Loucy (cell line): ENCODE measurements at regions not wholly inside any gene's neighbourhood (a gene's known extent, or its start where the extent isn't known, plus 50 kb on each side); places are given as distances from the start of the nearest gene placed in this dataset.

Experiments used
- EZH2phosphoT487 ChIP-seq: fragments of 200-600 bp; IDR thresholded peaks from 2 replicates; pipeline ENCODE4 v1.6.1; 2018; ENCODE audit warnings: antibody characterized with exemption, mild to moderate bottlenecking, moderate library complexity, borderline replicate concordance
- TF ChIP-seq, protein P1 (sequence below): fragments of 200-600 bp; sonication (generic); conservative IDR thresholded peaks from 2 replicates; pipeline ENCODE4 v1.5.1; 2014; ENCODE audit warnings: mild to moderate bottlenecking, antibody characterized with exemption, low read length

DNA sequence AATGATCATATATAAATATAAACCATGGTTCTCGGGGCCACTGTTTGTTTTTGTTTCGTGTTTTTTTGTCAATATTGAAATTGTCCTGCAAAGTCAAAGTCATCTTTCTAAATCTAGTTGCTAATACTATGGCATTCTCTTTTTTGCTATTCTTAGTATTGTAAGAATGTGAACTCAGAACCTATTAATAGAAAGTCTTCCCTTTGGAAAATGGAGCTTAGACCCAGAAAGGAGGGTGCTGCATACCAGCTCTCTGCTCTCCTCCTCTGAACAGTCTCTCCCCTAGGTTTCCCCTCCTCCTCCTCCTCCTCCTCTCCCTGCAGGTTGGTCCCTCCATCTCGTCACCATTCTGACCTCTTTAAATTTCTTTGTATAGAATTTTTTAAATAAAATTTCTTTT lies 150.4 kb upstream of the CCN2 start:
- TF ChIP-seq, protein P1, sequence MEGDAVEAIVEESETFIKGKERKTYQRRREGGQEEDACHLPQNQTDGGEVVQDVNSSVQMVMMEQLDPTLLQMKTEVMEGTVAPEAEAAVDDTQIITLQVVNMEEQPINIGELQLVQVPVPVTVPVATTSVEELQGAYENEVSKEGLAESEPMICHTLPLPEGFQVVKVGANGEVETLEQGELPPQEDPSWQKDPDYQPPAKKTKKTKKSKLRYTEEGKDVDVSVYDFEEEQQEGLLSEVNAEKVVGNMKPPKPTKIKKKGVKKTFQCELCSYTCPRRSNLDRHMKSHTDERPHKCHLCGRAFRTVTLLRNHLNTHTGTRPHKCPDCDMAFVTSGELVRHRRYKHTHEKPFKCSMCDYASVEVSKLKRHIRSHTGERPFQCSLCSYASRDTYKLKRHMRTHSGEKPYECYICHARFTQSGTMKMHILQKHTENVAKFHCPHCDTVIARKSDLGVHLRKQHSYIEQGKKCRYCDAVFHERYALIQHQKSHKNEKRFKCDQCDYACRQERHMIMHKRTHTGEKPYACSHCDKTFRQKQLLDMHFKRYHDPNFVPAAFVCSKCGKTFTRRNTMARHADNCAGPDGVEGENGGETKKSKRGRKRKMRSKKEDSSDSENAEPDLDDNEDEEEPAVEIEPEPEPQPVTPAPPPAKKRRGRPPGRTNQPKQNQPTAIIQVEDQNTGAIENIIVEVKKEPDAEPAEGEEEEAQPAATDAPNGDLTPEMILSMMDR: no peak
- no peak for TF ChIP-seq EZH2phosphoT487
